LHCN-M2 (cell line): ENCODE measurements at regions not wholly inside any gene's neighbourhood (a gene's known extent, or its start where the extent isn't known, plus 50 kb on each side); places are given as distances from the start of the nearest gene placed in this dataset.
"Not testable (repeated sequence)": the region's sequence is repeated elsewhere in the genome, so short reads cannot be mapped to it uniquely, and the experiment has no call there.

Experiments
- DNase-seq: peaks from one replicate; pipeline ENCODE4 v3.0.0-alpha.2; 2012; ENCODE audit warnings: low read depth

GRCh38 chr15:38809621-38810020, 245.0 kb upstream of the RASGRP1 start:
- DNase-seq = no peak

- DNase-seq = no peak
Observed at GRCh38 chr15:38810686-38811085, 246.1 kb upstream of the RASGRP1 start.

- not testable (repeated sequence) for DNase-seq
Observed at GRCh38 chr15:38814254-38814653, 249.6 kb upstream of the RASGRP1 start.

- DNase-seq = no peak
Observed at GRCh38 chr15:38814891-38815290, 250.3 kb upstream of the RASGRP1 start.

GRCh38 chr15:38817427-38818156, 253.0 kb upstream of the RASGRP1 start:
- DNase-seq = peak; percentile 63

GRCh38 chr15:38818157-38818790, 253.7 kb upstream of the RASGRP1 start:
- no peak for DNase-seq

- no peak for DNase-seq
Observed at GRCh38 chr15:38819387-38819950, 254.9 kb upstream of the RASGRP1 start.

- DNase-seq = no peak
Observed at GRCh38 chr15:38823263-38823662, 258.6 kb upstream of the RASGRP1 start.

- DNase-seq = no peak
Observed at GRCh38 chr15:38824719-38825118, 260.1 kb upstream of the RASGRP1 start.

GRCh38 chr15:38826880-38827279, 262.3 kb upstream of the RASGRP1 start:
- no peak for DNase-seq

GRCh38 chr15:38828031-38828532, 263.5 kb upstream of the RASGRP1 start:
- no peak for DNase-seq

GRCh38 chr15:38829086-38829485, 264.5 kb upstream of the RASGRP1 start:
- DNase-seq = no peak

GRCh38 chr15:38842226-38842625, 277.6 kb upstream of the RASGRP1 start:
- no peak for DNase-seq

- peak; percentile 41 for DNase-seq
Observed at GRCh38 chr15:38843051-38843501, 278.5 kb upstream of the RASGRP1 start.

GRCh38 chr15:38843736-38844590, 279.3 kb upstream of the RASGRP1 start:
- DNase-seq = peak; percentile 58

GRCh38 chr15:38844736-38845135, 280.1 kb upstream of the RASGRP1 start:
- DNase-seq = no peak

- DNase-seq = no peak
Observed at GRCh38 chr15:38846346-38846745, 281.7 kb upstream of the RASGRP1 start.

GRCh38 chr15:38847666-38848065, 283.1 kb upstream of the RASGRP1 start:
- DNase-seq = no peak

- no peak for DNase-seq
Observed at GRCh38 chr15:38849046-38849445, 284.4 kb upstream of the RASGRP1 start.

GRCh38 chr15:38852188-38852587, 287.6 kb upstream of the RASGRP1 start:
- DNase-seq = not testable (repeated sequence)

- DNase-seq = peak; percentile 45
Observed at GRCh38 chr15:38853608-38854007, 289.0 kb upstream of the RASGRP1 start.

GRCh38 chr15:38854506-38854905, 289.9 kb upstream of the RASGRP1 start:
- peak; percentile 48 for DNase-seq
